ENCODE measurements at regions not wholly inside any gene's neighbourhood (a gene's known extent, or its start where the extent isn't known, plus 50 kb on each side); places are given as distances from the start of the nearest gene placed in this dataset.

GRCh38 chr2:9735335-9735734, 104.5 kb upstream of the YWHAQ start:
- CTCF ChIA-PET = no interaction called here
- POLR2A ChIA-PET = no interaction called here
- BruUV-seq (replicated peaks) = no TSS peak
- Histone ChIP-seq H3K27ac (ENCODE audit: low read length) (no peak overlapping the region), H3K9me3 (ENCODE audit: control insufficient read depth, insufficient read depth, low read depth, low read length) (peaks cover 6% of the 10 kb centered on the region; the same call in 1 of the 2 replicates), H3K36me3 (ENCODE audit: control insufficient read depth, insufficient read depth, low read length) (no peaks in the 10 kb centered on the region), H3K4me1 (ENCODE audit: control insufficient read depth, insufficient read depth, low read length) (no peaks in the 10 kb centered on the region), H3K4me3 (ENCODE audit: low read depth in 2 of 2, low read length in 2 of 2) (no peak overlapping the region), H3K27me3 (ENCODE audit: control insufficient read depth, insufficient read depth, low read length) (no peaks in the 10 kb centered on the region)
- no peak for ATAC-seq
- TF ChIP-seq POLR2AphosphoS5 (IDR thresholded peaks at IDR 0.05; ENCODE audit: low read depth, low read length) (no peak), REST (IDR thresholded peaks at IDR 0.05; ENCODE audit: insufficient read depth in 1 of 2, low read depth in 2 of 2, low read length in 1 of 2) (no peak), SIN3A (IDR thresholded peaks at IDR 0.05; ENCODE audit: borderline replicate concordance, insufficient read depth, low read depth, low read length) (no peak), CTCF (IDR thresholded peaks at IDR 0.05) (no peak), TCF7L2 (IDR thresholded peaks at IDR 0.05; ENCODE audit: low read depth, low read length) (no peak)
- DNase-seq (ENCODE audit: low read depth, low spot score) = no peak
- in situ Hi-C loops (cut with HindIII; ENCODE audit: low pct_unique_long_range_greater_than_20kb, low sequenced_read_pairs) (no loop called here), intact Hi-C loops (cut with micrococcal nuclease; ENCODE audit: unreplicated experiment) (no loop called here)

- ATAC-seq = no peak
- ChIA-PET POLR2A (no interaction called here), CTCF (no interaction called here)
- TF ChIP-seq CTCF (IDR thresholded peaks at IDR 0.05) = no peak
- TF ChIP-seq REST (IDR thresholded peaks at IDR 0.05; ENCODE audit: insufficient read depth in 1 of 2, low read depth in 2 of 2, low read length in 1 of 2) = no peak
- TF ChIP-seq SIN3A (IDR thresholded peaks at IDR 0.05; ENCODE audit: borderline replicate concordance, insufficient read depth, low read depth, low read length) = no peak
- no peak for TF ChIP-seq TCF7L2 (IDR thresholded peaks at IDR 0.05; ENCODE audit: low read depth, low read length)
- TF ChIP-seq POLR2AphosphoS5 (IDR thresholded peaks at IDR 0.05; ENCODE audit: low read depth, low read length) = no peak
- DNase-seq (ENCODE audit: low read depth, low spot score) = no peak
- no peak overlapping the region for H3K27ac ChIP-seq (ENCODE audit: low read length)
- H3K9me3 ChIP-seq (ENCODE audit: control insufficient read depth, insufficient read depth, low read depth, low read length) = peaks cover 6% of the 10 kb centered on the region; the same call in 1 of the 2 replicates
- H3K27me3 ChIP-seq (ENCODE audit: control insufficient read depth, insufficient read depth, low read length) = no peaks in the 10 kb centered on the region
- BruUV-seq (replicated peaks) = no TSS peak
- intact Hi-C loops (cut with micrococcal nuclease; ENCODE audit: unreplicated experiment) = no loop called here
- in situ Hi-C loops (cut with HindIII; ENCODE audit: low pct_unique_long_range_greater_than_20kb, low sequenced_read_pairs) = no loop called here
- H3K36me3 ChIP-seq (ENCODE audit: control insufficient read depth, insufficient read depth, low read length) = no peaks in the 10 kb centered on the region
- H3K4me1 ChIP-seq (ENCODE audit: control insufficient read depth, insufficient read depth, low read length) = no peaks in the 10 kb centered on the region
- H3K4me3 ChIP-seq (ENCODE audit: low read depth in 2 of 2, low read length in 2 of 2) = no peak overlapping the region
These were observed 105.2 kb upstream of the YWHAQ start for GRCh38 chr2:9736021-9736420.

All from Panc1 (cell line).